WTC11 (cell line): ENCODE measurements at regions not wholly inside any gene's neighbourhood (a gene's known extent, or its start where the extent isn't known, plus 50 kb on each side); places are given as distances from the start of the nearest gene placed in this dataset.

Experiments used
- ATAC-seq: fragments of 200-7000 bp; cut with Tn5 transposase; 2 replicates; pipeline ENCODE4 v1.10.0; 2021; ENCODE audit warnings: mild to moderate bottlenecking, moderate library complexity
- CTCF ChIA-PET: fragments of 300-600 bp; sonication (Branson Sonifier 250); formaldehyde crosslinking; loops from one replicate; lab custom pipeline; 2021; ENCODE audit warnings: antibody characterized with exemption; lab: Charles Lee
- POLR2A ChIA-PET: fragments of 350-600 bp; sonication (Branson Sonifier 250); formaldehyde crosslinking; loops from one replicate; lab custom pipeline; 2021; ENCODE audit warnings: antibody characterized with exemption; lab: Charles Lee
- DNase-seq: peaks from one replicate; pipeline ENCODE4 v3.0.0; 2021; ENCODE audit warnings: low spot score
- H3K27ac Mint-ChIP-seq: 2 replicates; pipeline ENCODE4 v1.8.0; 2021; ENCODE audit warnings: mixed read lengths
- H3K27me3 Mint-ChIP-seq: 2 replicates; pipeline ENCODE4 v1.8.0; 2021; ENCODE audit warnings: low read depth, mild to moderate bottlenecking, moderate library complexity, mixed read lengths
- H3K36me3 Mint-ChIP-seq: 2 replicates; pipeline ENCODE4 v1.8.0; 2021; ENCODE audit warnings: mixed read lengths
- H3K4me1 Mint-ChIP-seq: 2 replicates; pipeline ENCODE4 v1.8.0; 2022; ENCODE audit warnings: mixed read lengths
- H3K4me3 Mint-ChIP-seq: 2 replicates; pipeline ENCODE4 v1.8.0; 2021; ENCODE audit warnings: mild to moderate bottlenecking, moderate library complexity, mixed read lengths
- H3K9me3 Mint-ChIP-seq: 2 replicates; pipeline ENCODE4 v1.8.0; 2021; ENCODE audit warnings: mixed read lengths
- ATF1 ChIP-seq: sonication (generic); formaldehyde crosslinking; IDR thresholded peaks from 2 replicates; pipeline ENCODE4 v1.8.1; 2023; ENCODE audit warnings: mild to moderate bottlenecking, moderate library complexity, missing genetic modification reagents
- CBFB ChIP-seq: sonication (generic); formaldehyde crosslinking; IDR thresholded peaks from 2 replicates; pipeline ENCODE4 v1.8.1; 2022; ENCODE audit warnings: mild to moderate bottlenecking, low read depth, missing genetic modification reagents
- ETV6 ChIP-seq: sonication (generic); formaldehyde crosslinking; IDR thresholded peaks from 2 replicates; pipeline ENCODE4 v1.8.1; 2022; ENCODE audit warnings: mild to moderate bottlenecking, missing genetic modification reagents
- FOXP4 ChIP-seq: sonication (generic); formaldehyde crosslinking; IDR thresholded peaks from 2 replicates; pipeline ENCODE4 v1.8.0; 2022; ENCODE audit warnings: mild to moderate bottlenecking, missing genetic modification reagents
- IRF2 ChIP-seq: sonication (generic); formaldehyde crosslinking; IDR thresholded peaks from 2 replicates; pipeline ENCODE4 v1.8.0; 2022; ENCODE audit warnings: low read depth, missing genetic modification reagents, borderline replicate concordance
- JAZF1 ChIP-seq: fragments of 250-450 bp; sonication (Bioruptor Pico); IDR thresholded peaks from 2 replicates; pipeline ENCODE4 v1.9.0; 2021; ENCODE audit warnings: moderate library complexity, mild to moderate bottlenecking, inconsistent platforms
- JUN ChIP-seq: sonication (generic); formaldehyde crosslinking; IDR thresholded peaks from 2 replicates; pipeline ENCODE4 v1.8.0; 2023; ENCODE audit warnings: mild to moderate bottlenecking, missing genetic modification reagents
- MXD4 ChIP-seq: fragments of 250-450 bp; sonication (Bioruptor Pico); IDR thresholded peaks from 2 replicates; pipeline ENCODE4 v1.8.0; 2021; ENCODE audit warnings: mild to moderate bottlenecking, moderate library complexity, borderline replicate concordance
- NFATC4 ChIP-seq: fragments of 250-450 bp; sonication (Bioruptor Pico); IDR thresholded peaks from 2 replicates; pipeline ENCODE4 v1.9.0; 2021; ENCODE audit warnings: mild to moderate bottlenecking
- NFYB ChIP-seq: sonication (generic); formaldehyde crosslinking; conservative IDR thresholded peaks from 2 replicates; pipeline ENCODE4 v1.8.0; 2022; ENCODE audit warnings: low read depth, missing genetic modification reagents
- PRDM15 ChIP-seq: sonication (generic); formaldehyde crosslinking; IDR thresholded peaks from 2 replicates; pipeline ENCODE4 v1.8.0; 2022; ENCODE audit warnings: missing genetic modification reagents
- RORB ChIP-seq: fragments of 250-450 bp; sonication (Bioruptor Pico); IDR thresholded peaks from 2 replicates; pipeline ENCODE4 v1.9.0; 2021; ENCODE audit warnings: mild to moderate bottlenecking
- SMAD4 ChIP-seq: sonication (generic); formaldehyde crosslinking; IDR thresholded peaks from 2 replicates; pipeline ENCODE4 v1.8.0; 2022; ENCODE audit warnings: mild to moderate bottlenecking, missing genetic modification reagents
- SOX15 ChIP-seq: fragments of 250-450 bp; sonication (Bioruptor Pico); IDR thresholded peaks from 2 replicates; pipeline ENCODE4 v1.9.0; 2021; ENCODE audit warnings: mild to moderate bottlenecking
- TP53 ChIP-seq: sonication (generic); formaldehyde crosslinking; IDR thresholded peaks from 2 replicates; pipeline ENCODE4 v1.8.1; 2023; ENCODE audit warnings: mild to moderate bottlenecking, missing genetic modification reagents
- ZNF219 ChIP-seq: sonication (generic); formaldehyde crosslinking; IDR thresholded peaks from 2 replicates; pipeline ENCODE4 v1.8.0; 2023; ENCODE audit warnings: missing genetic modification reagents, mild to moderate bottlenecking, borderline replicate concordance
- ZNF317 ChIP-seq: sonication (generic); formaldehyde crosslinking; IDR thresholded peaks from 2 replicates; pipeline ENCODE4 v1.8.1; 2023; ENCODE audit warnings: low read depth, mild to moderate bottlenecking, moderate library complexity, missing genetic modification reagents, borderline replicate concordance
- ZNF396 ChIP-seq: fragments of 250-450 bp; sonication (Bioruptor Pico); IDR thresholded peaks from 2 replicates; pipeline ENCODE4 v1.8.0; 2021; ENCODE audit warnings: mild to moderate bottlenecking, moderate library complexity, borderline replicate concordance
- TF ChIP-seq, protein P1 (sequence below): sonication (generic); formaldehyde crosslinking; IDR thresholded peaks from 2 replicates; pipeline ENCODE4 v1.8.0; 2023; ENCODE audit warnings: missing genetic modification reagents, mild to moderate bottlenecking, borderline replicate concordance
- TF ChIP-seq, protein P2 (sequence below): sonication (generic); formaldehyde crosslinking; IDR thresholded peaks from 2 replicates; pipeline ENCODE4 v1.8.1; 2023; ENCODE audit warnings: mild to moderate bottlenecking, missing genetic modification reagents, moderate library complexity
- TF ChIP-seq, protein P3 (sequence below): sonication (generic); formaldehyde crosslinking; conservative IDR thresholded peaks from 2 replicates; pipeline ENCODE4 v1.8.1; 2022; ENCODE audit warnings: mild to moderate bottlenecking, missing genetic modification reagents

GRCh38 chr1:42057800-42058199, 95.4 kb upstream of the GUCA2B start:
- Mint-ChIP-seq H3K9me3 (peaks cover 46% of the 10 kb centered on the region), H3K27ac (no peak overlapping the region), H3K36me3 (peaks cover 19% of the 10 kb centered on the region), H3K4me3 (no peak overlapping the region), H3K4me1 (no peaks in the 10 kb centered on the region), H3K27me3 (peaks cover 14% of the 10 kb centered on the region)
- TF ChIP-seq SMAD4 (CRISPR knock-in tag): no peak
- no peak for TF ChIP-seq JAZF1 (CRISPR knock-in tag)
- TF ChIP-seq CBFB: no peak
- no peak for TF ChIP-seq JUN (CRISPR knock-in tag)
- TF ChIP-seq NFYB (CRISPR knock-in tag): no peak
- no peak for TF ChIP-seq RORB (CRISPR knock-in tag)
- TF ChIP-seq ZNF396 (CRISPR knock-in tag): no peak
- TF ChIP-seq NFATC4 (CRISPR knock-in tag): no peak
- no peak for TF ChIP-seq PRDM15 (CRISPR knock-in tag)
- no peak for TF ChIP-seq SOX15 (CRISPR knock-in tag)
- CTCF ChIA-PET: no interaction called here
- DNase-seq (no peak), ATAC-seq (no peak)
- POLR2A ChIA-PET: no interaction called here

DNA sequence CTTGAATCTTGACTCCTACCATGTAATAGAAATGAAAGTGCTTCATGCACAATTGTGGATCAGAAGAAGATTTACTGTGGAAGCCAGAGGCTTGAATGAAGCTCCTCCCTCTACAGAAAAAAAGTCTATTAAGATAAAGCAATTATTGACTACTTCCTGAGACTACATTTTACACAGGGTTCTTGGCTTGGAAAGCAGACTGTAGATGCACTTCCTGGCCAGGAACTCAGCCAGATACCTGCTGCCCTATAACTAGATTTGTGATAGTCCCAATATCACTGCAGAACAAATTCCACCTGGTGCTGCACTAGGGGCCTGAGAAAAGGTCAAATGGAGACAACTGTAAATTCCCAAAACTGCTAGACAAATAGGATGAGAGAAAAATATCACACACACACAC, 96.8 kb upstream of the GUCA2B start:
- H3K36me3 Mint-ChIP-seq: peaks cover 19% of the 10 kb centered on the region
- no peaks in the 10 kb centered on the region for H3K4me1 Mint-ChIP-seq
- no peak overlapping the region for H3K27ac Mint-ChIP-seq
- peaks cover 46% of the 10 kb centered on the region for H3K9me3 Mint-ChIP-seq
- H3K4me3 Mint-ChIP-seq: no peak overlapping the region
- POLR2A ChIA-PET: no interaction called here
- H3K27me3 Mint-ChIP-seq: peaks cover 5% of the 10 kb centered on the region
- DNase-seq (no peak), ATAC-seq (no peak)
- no peak for TF ChIP-seq TP53 (CRISPR knock-in tag)
- TF ChIP-seq MXD4 (CRISPR knock-in tag): no peak
- TF ChIP-seq, protein P1, sequence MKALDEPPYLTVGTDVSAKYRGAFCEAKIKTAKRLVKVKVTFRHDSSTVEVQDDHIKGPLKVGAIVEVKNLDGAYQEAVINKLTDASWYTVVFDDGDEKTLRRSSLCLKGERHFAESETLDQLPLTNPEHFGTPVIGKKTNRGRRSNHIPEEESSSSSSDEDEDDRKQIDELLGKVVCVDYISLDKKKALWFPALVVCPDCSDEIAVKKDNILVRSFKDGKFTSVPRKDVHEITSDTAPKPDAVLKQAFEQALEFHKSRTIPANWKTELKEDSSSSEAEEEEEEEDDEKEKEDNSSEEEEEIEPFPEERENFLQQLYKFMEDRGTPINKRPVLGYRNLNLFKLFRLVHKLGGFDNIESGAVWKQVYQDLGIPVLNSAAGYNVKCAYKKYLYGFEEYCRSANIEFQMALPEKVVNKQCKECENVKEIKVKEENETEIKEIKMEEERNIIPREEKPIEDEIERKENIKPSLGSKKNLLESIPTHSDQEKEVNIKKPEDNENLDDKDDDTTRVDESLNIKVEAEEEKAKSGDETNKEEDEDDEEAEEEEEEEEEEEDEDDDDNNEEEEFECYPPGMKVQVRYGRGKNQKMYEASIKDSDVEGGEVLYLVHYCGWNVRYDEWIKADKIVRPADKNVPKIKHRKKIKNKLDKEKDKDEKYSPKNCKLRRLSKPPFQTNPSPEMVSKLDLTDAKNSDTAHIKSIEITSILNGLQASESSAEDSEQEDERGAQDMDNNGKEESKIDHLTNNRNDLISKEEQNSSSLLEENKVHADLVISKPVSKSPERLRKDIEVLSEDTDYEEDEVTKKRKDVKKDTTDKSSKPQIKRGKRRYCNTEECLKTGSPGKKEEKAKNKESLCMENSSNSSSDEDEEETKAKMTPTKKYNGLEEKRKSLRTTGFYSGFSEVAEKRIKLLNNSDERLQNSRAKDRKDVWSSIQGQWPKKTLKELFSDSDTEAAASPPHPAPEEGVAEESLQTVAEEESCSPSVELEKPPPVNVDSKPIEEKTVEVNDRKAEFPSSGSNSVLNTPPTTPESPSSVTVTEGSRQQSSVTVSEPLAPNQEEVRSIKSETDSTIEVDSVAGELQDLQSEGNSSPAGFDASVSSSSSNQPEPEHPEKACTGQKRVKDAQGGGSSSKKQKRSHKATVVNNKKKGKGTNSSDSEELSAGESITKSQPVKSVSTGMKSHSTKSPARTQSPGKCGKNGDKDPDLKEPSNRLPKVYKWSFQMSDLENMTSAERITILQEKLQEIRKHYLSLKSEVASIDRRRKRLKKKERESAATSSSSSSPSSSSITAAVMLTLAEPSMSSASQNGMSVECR: no peak
- no peak for TF ChIP-seq FOXP4 (CRISPR knock-in tag)
- TF ChIP-seq, protein P2, sequence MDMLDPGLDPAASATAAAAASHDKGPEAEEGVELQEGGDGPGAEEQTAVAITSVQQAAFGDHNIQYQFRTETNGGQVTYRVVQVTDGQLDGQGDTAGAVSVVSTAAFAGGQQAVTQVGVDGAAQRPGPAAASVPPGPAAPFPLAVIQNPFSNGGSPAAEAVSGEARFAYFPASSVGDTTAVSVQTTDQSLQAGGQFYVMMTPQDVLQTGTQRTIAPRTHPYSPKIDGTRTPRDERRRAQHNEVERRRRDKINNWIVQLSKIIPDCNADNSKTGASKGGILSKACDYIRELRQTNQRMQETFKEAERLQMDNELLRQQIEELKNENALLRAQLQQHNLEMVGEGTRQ: no peak
- TF ChIP-seq IRF2 (CRISPR knock-in tag): no peak
- TF ChIP-seq, protein P3, sequence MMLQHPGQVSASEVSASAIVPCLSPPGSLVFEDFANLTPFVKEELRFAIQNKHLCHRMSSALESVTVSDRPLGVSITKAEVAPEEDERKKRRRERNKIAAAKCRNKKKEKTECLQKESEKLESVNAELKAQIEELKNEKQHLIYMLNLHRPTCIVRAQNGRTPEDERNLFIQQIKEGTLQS (CRISPR knock-in tag): no peak
- no peak for TF ChIP-seq ATF1
- no peak for TF ChIP-seq ETV6 (CRISPR knock-in tag)
- no peak for TF ChIP-seq ZNF317
- TF ChIP-seq NFYB (CRISPR knock-in tag): no peak
- no peak for TF ChIP-seq ZNF219 (CRISPR knock-in tag)
- CTCF ChIA-PET: no interaction called here
